ENCODE measurements at regions not wholly inside any gene's neighbourhood (a gene's known extent, or its start where the extent isn't known, plus 50 kb on each side); places are given as distances from the start of the nearest gene placed in this dataset.

DNA sequence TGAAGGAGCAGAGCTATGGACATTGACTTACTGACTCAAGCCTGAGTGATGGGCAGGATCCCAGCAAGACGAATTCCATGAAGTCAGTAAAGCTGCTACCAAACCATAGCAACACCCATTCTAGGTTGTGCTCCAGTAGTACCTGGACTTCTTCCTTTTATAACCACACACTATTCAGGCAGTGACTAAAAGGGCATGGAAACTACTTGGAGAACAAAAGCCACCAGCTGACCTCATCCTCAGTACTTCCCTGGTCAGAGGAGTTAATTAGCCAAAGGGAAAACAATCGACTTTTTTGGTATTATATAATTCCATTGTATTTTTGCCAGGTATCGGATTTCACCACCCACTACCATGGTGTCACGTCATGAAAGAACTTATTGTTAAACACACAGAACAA lies 237.1 kb downstream of the TTC32 start:
- no peak for DNase-seq
- TF ChIP-seq CTCF (IDR thresholded peaks at IDR 0.05) = no peak
- intact Hi-C loops (cut with DNase I) = no loop called here
- no peak overlapping the region for H3K4me3 ChIP-seq
- no peak for ATAC-seq
- no peaks in the 10 kb centered on the region for H3K27me3 ChIP-seq
- no peaks in the 10 kb centered on the region for H3K9me3 ChIP-seq
- no peaks in the 10 kb centered on the region for H3K36me3 ChIP-seq
- no peak overlapping the region for H3K27ac ChIP-seq
- H3K4me1 ChIP-seq = no peaks in the 10 kb centered on the region

DNA sequence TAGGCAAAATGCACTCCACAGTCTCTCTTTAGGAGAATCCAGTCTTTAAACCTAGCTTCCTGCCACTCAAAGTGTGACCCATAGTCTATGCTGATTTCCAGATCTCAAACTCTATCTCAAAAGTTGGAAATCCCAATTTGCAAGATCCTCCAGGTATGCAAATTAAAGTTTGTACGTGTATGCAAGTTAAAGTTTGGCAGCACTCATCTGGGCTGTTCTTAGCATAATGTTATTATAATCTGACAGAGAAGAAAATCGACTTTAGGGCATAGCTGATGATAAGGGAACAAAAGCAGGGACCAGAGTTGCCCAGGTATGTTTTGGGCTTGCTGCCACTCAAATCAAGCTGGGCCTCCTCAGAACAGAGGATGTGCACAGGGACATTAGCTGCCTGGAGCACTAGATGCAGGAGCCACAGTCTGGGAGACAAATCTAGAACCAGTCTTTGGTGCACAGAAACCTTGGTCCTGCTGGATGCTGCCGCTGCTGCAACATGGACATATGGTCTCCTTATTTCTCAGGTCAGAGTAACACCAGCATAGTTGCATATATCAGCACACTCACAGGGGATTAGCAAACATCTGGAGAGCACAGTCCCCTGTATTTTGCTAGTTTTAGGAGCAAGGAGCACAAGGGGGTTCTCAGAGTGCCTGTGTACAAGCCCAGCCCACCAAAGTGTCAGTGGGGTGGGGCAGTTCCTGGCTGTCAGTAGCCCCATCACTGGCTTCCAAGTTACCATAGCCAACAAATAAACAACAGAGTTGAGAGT lies 242.6 kb downstream of the TTC32 start:
- ATAC-seq = no peak
- intact Hi-C loops (cut with DNase I) = no loop called here
- Histone ChIP-seq H3K27me3 (no peaks in the 10 kb centered on the region), H3K4me3 (no peak overlapping the region), H3K4me1 (no peaks in the 10 kb centered on the region), H3K9me3 (no peaks in the 10 kb centered on the region), H3K36me3 (no peaks in the 10 kb centered on the region), H3K27ac (no peak overlapping the region)
- DNase-seq = no peak
- no peak for TF ChIP-seq CTCF (IDR thresholded peaks at IDR 0.05)

DNA sequence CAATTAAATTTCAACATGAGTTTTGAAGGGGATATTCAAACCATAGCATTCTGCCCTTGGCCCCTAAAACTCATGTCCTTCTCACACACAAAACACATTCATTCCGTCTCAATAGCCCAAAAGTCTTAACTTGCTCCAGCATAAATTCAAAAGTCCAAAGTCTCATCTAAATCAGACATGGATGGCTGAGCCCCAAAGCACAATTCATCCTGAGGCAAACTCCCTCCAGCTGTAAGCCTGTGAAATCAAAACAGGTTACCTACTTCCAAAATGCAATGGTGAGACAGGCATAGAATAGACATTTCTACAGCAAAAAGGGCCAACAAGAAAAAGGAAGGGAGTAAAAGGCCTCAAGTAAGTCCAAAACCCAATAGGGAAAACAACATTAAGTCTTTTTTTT lies 245.8 kb downstream of the TTC32 start:
- ATAC-seq (no peak), DNase-seq (no peak)
- H3K36me3 ChIP-seq = no peaks in the 10 kb centered on the region
- intact Hi-C loops (cut with DNase I) = no loop called here
- no peak overlapping the region for H3K27ac ChIP-seq
- TF ChIP-seq CTCF (IDR thresholded peaks at IDR 0.05) = no peak
- no peak overlapping the region for H3K4me3 ChIP-seq
- H3K9me3 ChIP-seq = no peaks in the 10 kb centered on the region
- no peaks in the 10 kb centered on the region for H3K4me1 ChIP-seq
- no peaks in the 10 kb centered on the region for H3K27me3 ChIP-seq

DNA sequence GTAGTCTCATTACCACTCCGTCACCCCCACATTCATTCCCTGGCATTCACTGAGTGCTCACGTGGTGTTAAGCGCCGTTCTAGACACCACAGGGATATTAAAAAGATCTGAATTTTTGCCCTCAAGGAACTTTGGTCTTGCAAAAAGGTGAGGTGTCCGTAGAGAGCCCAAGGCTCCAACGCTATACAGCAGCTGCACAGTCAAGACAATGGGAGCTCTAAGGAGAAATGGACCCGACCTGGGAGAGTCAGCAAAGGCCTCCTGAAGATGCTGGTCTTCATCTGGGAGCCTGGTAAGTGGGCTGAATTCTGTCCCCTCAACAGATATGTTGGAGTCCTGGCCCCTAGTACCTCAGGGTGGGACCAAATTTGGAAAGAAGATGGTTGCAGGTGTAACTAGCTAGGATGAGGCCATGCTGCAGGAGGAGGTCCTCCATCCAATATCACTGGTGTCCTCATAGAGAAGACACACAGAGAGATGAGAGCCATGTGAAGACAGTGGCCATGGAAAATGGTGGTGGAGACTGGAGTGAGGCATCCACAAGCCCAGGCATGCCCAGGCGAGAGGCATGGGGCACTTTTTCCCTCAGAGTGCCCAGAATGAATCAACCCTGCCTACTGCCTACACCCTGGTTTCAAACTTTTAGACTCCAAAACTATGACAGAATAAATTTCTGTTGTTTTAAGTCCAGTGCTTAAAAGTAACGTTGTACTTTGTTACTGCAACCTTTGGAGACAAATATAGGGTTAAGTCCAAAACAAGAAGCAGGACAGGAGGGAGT lies 247.3 kb downstream of the TTC32 start:
- TF ChIP-seq CTCF (IDR thresholded peaks at IDR 0.05) = no peak
- Histone ChIP-seq H3K27ac (no peak overlapping the region), H3K4me1 (no peaks in the 10 kb centered on the region), H3K36me3 (no peaks in the 10 kb centered on the region), H3K27me3 (no peaks in the 10 kb centered on the region), H3K9me3 (no peaks in the 10 kb centered on the region), H3K4me3 (no peak overlapping the region)
- ATAC-seq (no peak), DNase-seq (no peak)
- intact Hi-C loops (cut with DNase I) = no loop called here

DNA sequence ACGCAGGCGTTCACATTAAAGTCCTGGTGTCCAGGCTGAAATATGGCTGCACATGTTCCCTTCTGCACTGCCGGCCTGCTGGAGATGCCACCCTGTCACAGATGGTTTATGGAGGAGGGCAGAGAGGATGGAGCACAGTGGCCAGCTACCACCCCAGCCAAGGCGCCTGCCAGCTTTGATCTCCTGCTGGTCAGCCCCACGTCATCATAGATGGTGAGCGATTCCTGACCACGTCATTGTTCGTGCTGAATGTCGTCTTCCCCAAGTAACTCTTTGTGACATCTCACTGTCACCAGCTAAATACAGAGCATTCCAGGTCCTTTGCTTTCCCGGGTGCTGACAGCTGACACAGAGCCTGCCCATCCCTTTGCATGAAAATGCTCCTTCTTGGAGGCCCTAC lies 248.3 kb downstream of the TTC32 start:
- Histone ChIP-seq H3K27me3 (no peaks in the 10 kb centered on the region), H3K27ac (no peak overlapping the region), H3K9me3 (no peaks in the 10 kb centered on the region), H3K4me1 (no peaks in the 10 kb centered on the region), H3K4me3 (no peak overlapping the region), H3K36me3 (no peaks in the 10 kb centered on the region)
- DNase-seq (no peak), ATAC-seq (no peak)
- no peak for TF ChIP-seq CTCF (IDR thresholded peaks at IDR 0.05)
- intact Hi-C loops (cut with DNase I) = no loop called here

Measured in left lung (tissue), 4 donors.